ENCODE measurements at regions not wholly inside any gene's neighbourhood (a gene's known extent, or its start where the extent isn't known, plus 50 kb on each side); places are given as distances from the start of the nearest gene placed in this dataset.

DNA sequence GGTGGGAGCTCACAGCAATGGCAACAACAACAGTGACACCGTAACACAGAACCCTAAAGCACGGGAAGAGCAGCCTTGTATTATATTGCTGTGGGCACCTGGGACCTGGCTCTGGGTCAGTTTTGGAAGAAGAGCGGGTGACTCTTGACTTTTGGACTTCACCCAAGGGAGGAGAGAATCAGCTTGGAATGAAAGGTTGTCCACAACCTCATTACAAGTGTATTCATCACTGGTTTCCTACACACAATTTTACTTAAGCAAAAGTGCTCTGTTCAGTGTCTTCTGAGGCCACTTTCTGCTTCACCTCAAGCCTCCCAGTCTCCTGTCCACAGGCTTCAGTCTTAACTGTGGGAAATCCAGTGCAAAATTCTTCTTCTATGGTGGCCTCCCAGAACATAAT lies 263.8 kb downstream of the KCNE4 start:
- TF ChIP-seq, protein P1, sequence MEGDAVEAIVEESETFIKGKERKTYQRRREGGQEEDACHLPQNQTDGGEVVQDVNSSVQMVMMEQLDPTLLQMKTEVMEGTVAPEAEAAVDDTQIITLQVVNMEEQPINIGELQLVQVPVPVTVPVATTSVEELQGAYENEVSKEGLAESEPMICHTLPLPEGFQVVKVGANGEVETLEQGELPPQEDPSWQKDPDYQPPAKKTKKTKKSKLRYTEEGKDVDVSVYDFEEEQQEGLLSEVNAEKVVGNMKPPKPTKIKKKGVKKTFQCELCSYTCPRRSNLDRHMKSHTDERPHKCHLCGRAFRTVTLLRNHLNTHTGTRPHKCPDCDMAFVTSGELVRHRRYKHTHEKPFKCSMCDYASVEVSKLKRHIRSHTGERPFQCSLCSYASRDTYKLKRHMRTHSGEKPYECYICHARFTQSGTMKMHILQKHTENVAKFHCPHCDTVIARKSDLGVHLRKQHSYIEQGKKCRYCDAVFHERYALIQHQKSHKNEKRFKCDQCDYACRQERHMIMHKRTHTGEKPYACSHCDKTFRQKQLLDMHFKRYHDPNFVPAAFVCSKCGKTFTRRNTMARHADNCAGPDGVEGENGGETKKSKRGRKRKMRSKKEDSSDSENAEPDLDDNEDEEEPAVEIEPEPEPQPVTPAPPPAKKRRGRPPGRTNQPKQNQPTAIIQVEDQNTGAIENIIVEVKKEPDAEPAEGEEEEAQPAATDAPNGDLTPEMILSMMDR (IDR thresholded peaks at IDR 0.05), result no peak
- TF ChIP-seq POLR2A (IDR thresholded peaks at IDR 0.05), result no peak
